HG02981 (cell line): ENCODE measurements at regions not wholly inside any gene's neighbourhood (a gene's known extent, or its start where the extent isn't known, plus 50 kb on each side); places are given as distances from the start of the nearest gene placed in this dataset.

Experiments used
- ATAC-seq: cut with Tn5 transposase; IDR thresholded peaks from one replicate; pipeline ENCODE4 v1.9.1; 2021; ENCODE audit warnings: mild to moderate bottlenecking, moderate library complexity; ENCODE audit not compliant: unreplicated experiment

DNA sequence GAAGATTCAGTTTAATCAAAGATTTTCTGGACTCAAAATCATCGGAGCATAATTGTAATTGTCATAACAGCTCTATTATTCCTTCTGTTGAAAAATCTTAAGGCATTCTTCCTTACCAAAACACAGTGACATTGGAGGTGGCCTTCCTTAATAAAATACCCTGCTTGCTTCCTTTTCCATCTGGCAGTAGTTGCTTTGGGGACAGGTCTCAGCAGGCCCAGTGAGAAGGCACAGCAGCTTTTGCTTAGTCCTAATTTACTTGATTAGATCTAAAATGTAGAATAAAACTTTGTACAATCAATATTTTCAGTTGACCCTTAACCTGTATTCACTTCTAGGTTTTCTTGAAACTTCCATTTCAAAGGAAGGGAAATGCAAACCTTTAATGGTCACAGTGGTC, 471.6 kb downstream of the PCDH20 start:
- ATAC-seq, result no peak

- no peak for ATAC-seq
Observed at GRCh38 chr13:60936281-60936680, 479.4 kb downstream of the PCDH20 start.

GRCh38 chr13:60933638-60934037, 482.0 kb downstream of the PCDH20 start:
- ATAC-seq, result no peak

DNA sequence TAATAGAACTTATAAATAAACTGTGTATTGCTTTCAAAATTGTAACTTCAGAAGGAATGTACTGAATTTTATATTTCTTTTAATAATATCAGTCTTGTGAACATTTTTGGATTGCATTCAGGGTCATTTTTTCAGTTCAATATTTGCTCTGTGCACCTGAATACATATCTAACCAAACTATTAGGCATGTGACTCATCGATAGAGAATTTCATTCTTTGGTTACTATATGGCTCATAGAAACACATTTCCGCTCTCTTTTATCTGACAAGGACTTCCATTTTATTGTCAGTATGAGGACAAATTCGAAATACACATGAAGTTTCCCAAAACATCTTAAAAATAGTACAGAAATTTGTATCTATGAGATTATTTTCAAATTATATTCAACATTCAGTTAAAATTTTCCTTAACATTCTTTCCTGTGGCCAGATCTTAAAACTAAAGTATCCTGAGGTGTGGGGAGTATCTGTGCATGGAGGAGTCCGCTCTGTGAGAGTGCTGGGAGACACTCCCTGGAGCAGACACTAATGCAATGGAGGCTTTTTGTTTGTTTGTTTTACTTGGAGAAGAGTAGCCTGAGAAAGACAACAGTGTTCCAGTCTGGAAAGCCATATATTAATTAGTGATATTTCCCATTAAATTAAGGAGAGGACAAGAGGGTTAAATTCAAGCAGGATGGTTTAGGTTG, 483.6 kb downstream of the PCDH20 start:
- no peak for ATAC-seq

DNA sequence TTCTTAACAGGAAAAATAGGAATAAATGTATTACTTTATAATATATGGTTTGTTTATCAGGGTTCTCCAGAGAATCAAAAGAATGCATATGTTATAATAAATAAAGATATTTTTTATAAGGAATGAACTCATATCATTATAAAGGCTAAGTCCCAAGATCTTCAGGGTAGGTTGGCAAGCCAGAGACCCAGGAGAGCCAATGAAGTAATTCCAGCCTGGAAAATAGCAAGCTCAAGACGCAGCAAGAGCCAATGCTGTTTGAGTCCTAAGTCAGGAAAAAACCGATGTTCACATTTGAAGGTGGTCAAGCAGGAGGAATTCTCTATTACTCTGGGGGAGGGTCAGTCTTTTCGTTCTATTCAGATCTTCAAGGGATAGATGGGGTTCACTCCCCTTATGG, 490.0 kb downstream of the PCDH20 start:
- no peak for ATAC-seq

DNA sequence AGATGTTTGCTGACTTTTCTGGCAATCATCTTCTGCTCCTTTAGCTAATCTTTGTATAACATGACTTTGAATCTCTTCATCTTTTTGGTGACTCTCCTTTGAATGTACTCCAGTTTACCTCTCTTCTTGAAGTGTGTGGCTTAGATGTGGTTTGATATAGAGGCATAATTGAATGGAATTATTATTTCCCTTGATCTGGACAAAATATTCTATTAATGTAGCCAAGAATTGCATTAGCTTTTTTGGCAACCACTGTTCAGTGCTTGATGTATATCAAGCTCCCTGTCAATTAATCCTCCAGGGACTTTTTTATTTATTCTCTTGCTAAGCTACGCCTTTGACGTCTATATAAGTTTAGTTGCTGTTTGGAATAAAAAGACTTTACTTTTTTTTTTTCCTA, 490.8 kb downstream of the PCDH20 start:
- ATAC-seq, result no peak

GRCh38 chr13:60922576-60923231, 492.9 kb downstream of the PCDH20 start:
- ATAC-seq, result no peak

GRCh38 chr13:60893801-60894200, 496.8 kb downstream of the TDRD3 start:
- no peak for ATAC-seq

GRCh38 chr13:60887711-60888110, 490.7 kb downstream of the TDRD3 start:
- ATAC-seq, result no peak

DNA sequence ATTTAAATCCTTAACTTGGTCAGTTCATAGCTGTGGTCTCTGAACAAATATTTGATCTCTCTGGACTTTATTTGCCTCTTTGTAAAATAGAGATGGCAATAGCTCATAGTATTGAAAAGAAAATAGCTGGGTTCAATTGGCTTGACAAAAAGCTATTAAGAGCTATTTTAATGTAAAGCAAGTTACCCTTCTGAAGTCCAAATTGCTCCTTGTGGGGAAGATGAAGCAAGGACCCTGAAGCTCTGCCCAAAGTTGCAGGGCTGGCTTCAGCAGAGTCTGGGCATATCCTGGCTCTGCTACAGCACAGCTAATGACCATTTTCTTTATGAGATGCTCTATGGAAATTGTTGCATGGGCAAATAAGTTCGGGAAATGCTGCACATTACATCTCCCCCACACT, 484.5 kb downstream of the TDRD3 start:
- ATAC-seq, result no peak

GRCh38 chr13:60873116-60873515, 476.1 kb downstream of the TDRD3 start:
- ATAC-seq, result no peak

GRCh38 chr13:60869941-60870613, 473.1 kb downstream of the TDRD3 start:
- no peak for ATAC-seq

DNA sequence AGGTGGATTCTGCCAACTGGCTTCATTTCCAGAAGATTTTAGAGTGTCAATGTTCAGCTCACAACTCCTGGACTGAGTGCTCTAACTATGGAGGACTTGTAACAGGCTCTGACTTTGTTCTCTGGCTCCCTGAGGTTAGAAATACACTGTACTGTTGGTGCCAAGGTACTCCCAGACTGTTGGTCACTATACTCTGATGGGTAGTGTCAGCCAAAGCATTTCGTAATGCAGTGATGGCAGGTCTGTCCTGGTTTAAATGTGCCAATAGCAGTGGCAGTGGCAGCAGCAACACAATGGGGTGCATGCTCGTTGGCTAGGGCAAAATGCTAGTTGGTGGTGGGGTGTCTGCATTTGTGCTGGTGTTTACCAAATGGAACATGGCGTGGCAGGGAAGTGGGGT, 472.2 kb downstream of the TDRD3 start:
- ATAC-seq, result no peak

DNA sequence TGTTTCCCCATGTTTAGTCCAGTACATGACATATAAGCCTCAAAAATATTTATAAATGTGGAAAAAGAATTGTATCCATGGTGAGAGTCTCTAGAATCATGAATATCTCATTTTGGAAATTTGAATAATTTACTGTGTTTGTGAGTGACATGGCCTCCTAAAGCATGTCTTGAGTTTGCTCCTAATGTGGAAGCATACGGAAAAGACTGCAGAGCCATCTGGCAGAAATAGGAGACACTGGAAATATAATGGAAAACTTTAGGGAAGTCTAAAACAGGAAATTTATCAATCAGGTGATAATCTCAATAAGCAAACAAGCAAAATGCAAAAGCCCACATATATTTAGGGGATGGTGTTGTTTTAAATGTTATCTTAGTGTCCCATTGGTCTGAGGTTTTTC, 465.0 kb downstream of the TDRD3 start:
- ATAC-seq, result no peak

- no peak for ATAC-seq
Observed at GRCh38 chr13:60857698-60858097, 460.7 kb downstream of the TDRD3 start.

- ATAC-seq, result no peak
Observed at GRCh38 chr13:60852886-60853285, 455.9 kb downstream of the TDRD3 start.

- no peak for ATAC-seq
Observed at GRCh38 chr13:60851378-60851777, 454.4 kb downstream of the TDRD3 start.

DNA sequence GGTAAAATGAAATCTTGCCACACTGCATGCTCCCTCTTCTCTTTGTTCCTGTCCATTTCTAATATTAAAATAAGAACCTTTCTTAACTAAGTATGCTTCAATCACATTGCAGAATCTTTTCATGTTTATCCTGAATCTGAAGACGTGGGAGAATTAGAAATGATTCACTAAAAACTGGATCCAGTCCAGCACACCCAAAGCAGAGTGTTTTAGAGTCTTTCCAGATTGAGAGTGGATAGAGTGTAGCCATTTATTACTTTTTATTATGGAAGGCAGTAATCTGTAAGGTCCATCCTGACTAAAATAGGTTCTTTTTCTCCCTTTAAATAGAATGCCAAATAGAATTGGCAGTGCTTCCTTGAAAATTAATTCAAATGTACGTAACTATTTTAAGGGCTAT, 453.5 kb downstream of the TDRD3 start:
- ATAC-seq, result no peak

GRCh38 chr13:60838581-60838980, 441.6 kb downstream of the TDRD3 start:
- no peak for ATAC-seq

- ATAC-seq, result no peak
Observed at GRCh38 chr13:60837806-60838205, 440.8 kb downstream of the TDRD3 start.

DNA sequence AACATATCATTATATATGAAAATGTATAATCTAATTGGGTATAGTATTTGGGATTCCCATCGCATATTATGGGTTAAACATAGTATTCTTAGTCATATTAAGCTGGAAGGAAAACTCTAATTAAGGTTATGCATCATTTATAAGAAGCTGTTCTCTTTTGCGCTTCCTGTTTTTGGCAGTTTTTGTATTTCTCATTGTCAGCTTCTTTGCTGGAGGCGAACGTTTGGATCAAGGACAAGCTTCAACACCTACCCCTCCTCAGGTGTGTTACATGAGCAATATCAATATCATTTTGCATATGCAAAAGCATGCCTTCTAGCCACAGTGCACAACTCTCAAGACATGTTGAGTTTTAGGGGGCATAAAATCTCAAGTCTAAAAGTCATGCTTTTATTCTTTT, 439.8 kb downstream of the TDRD3 start:
- ATAC-seq, result no peak

DNA sequence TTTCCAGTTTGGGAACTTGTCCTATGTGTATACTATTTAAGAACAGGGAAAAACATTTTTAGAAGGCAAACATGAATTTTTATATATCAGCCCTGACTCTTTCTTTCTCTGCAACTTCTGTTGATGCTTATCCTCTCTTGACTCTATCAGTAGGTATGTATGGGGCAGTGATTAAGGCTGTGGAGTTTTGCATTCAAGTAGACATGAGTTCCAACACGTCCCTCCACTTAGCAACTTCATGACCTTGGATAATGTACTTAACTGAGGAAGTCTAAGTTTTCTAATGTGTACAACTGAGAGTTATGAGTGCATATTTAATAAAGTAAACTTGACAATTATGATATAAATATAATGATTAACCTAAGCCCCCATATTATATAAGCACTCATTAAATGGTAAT, 414.6 kb downstream of the TDRD3 start:
- ATAC-seq, result no peak
